ES-I3 (cell line): ENCODE measurements at regions not wholly inside any gene's neighbourhood (a gene's known extent, or its start where the extent isn't known, plus 50 kb on each side); places are given as distances from the start of the nearest gene placed in this dataset.

ENCODE experiments used
- H3K36me3 ChIP-seq: 2 replicates; pipeline ENCODE4 v1.6.1; 2013; ENCODE audit warnings: mild to moderate bottlenecking, low read length, control low read depth, moderate library complexity; ENCODE audit not compliant: insufficient read depth
- H3K4me1 ChIP-seq: 2 replicates; pipeline ENCODE4 v1.6.1; 2013; ENCODE audit warnings: mild to moderate bottlenecking, control low read depth, low read length; ENCODE audit not compliant: insufficient read depth
- H3K9ac ChIP-seq: 2 replicates; pipeline ENCODE4 v1.6.1; 2013; ENCODE audit warnings: low read depth, mild to moderate bottlenecking, low read length, moderate library complexity
- H3K9me3 ChIP-seq: 2 replicates; pipeline ENCODE4 v1.6.1; 2013; ENCODE audit warnings: mild to moderate bottlenecking, low read length, moderate library complexity; ENCODE audit not compliant: control insufficient read depth, insufficient read depth

- H3K36me3 ChIP-seq = no peaks in the 10 kb centered on the region
- no peaks in the 10 kb centered on the region for H3K9me3 ChIP-seq
- no peak overlapping the region for H3K9ac ChIP-seq
- H3K4me1 ChIP-seq = 0 out of 2 replicates have a peak, but pooled peaks cover 2% of the 10 kb centered on the region
Measured at GRCh38 chr10:33573606-33574005, 239.1 kb upstream of the NRP1 start.

- H3K4me1 ChIP-seq = 0 out of 2 replicates have a peak, but pooled peaks cover 2% of the 10 kb centered on the region
Measured at GRCh38 chr10:33571616-33572015, 237.1 kb upstream of the NRP1 start.

DNA sequence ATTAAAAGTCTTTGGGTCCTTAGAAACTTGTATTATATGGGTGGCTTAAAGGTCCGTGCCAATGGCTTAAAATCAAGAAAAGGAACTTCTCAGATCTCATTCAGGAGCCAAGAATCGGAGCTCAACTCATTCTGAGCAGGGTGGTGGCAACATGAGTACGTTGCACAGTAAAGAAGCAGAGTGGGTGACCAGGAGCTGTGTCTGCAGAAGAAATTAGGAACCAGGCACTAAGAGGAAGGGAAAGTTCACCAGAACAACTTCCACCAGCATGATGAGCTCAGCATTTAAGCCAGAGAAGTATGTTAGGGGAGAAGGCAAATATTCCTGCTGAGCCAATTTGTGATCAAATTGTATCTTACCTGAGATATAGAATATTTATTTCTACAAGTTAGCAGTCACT lies 236.0 kb upstream of the NRP1 start:
- H3K4me1 ChIP-seq = peaks cover 9% of the 10 kb centered on the region
- no peaks in the 10 kb centered on the region for H3K9me3 ChIP-seq
- H3K9ac ChIP-seq = no peak overlapping the region
- H3K36me3 ChIP-seq = no peaks in the 10 kb centered on the region

More at GRCh38 chr10:33571616-33572015, 237.1 kb upstream of the NRP1 start:
- Histone ChIP-seq H3K9me3 (no peaks in the 10 kb centered on the region), H3K36me3 (no peaks in the 10 kb centered on the region), H3K9ac (no peak overlapping the region)

- Histone ChIP-seq H3K9ac (no peak overlapping the region), H3K36me3 (no peaks in the 10 kb centered on the region), H3K9me3 (no peaks in the 10 kb centered on the region), H3K4me1 (peaks cover 13% of the 10 kb centered on the region)
Measured at GRCh38 chr10:33569702-33570101, 235.2 kb upstream of the NRP1 start.

- no peak overlapping the region for H3K9ac ChIP-seq
- no peaks in the 10 kb centered on the region for H3K9me3 ChIP-seq
- H3K4me1 ChIP-seq = peaks cover 11% of the 10 kb centered on the region
- H3K36me3 ChIP-seq = no peaks in the 10 kb centered on the region
Measured at GRCh38 chr10:33566426-33566825, 232.0 kb upstream of the NRP1 start.

GRCh38 chr10:33566001-33566400 lies 231.5 kb upstream of the NRP1 start:
- Histone ChIP-seq H3K36me3 (no peaks in the 10 kb centered on the region), H3K9me3 (no peaks in the 10 kb centered on the region), H3K4me1 (peaks cover 11% of the 10 kb centered on the region), H3K9ac (no peak overlapping the region)

DNA sequence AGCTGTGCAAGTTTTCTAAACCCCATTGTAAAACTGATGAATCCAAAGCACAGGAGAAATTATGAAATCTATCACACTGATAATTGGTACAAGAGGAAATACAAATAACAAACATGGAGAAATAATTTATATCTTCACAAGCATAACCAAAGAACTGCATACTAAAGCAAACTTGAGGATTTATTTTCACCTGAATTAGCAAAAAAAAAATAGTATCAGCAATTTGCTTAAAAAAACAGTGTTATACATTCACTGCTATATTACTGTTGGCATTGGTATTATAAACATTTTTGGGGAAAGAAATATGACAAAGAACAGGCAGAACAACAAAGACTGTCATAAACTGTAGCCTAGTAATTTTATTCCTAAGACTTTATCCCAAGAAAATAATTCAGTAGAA lies 230.8 kb upstream of the NRP1 start:
- Histone ChIP-seq H3K36me3 (no peaks in the 10 kb centered on the region), H3K4me1 (peaks cover 11% of the 10 kb centered on the region), H3K9me3 (no peaks in the 10 kb centered on the region), H3K9ac (no peak overlapping the region)

GRCh38 chr10:33559105-33559504 lies 224.6 kb upstream of the NRP1 start:
- Histone ChIP-seq H3K36me3 (no peaks in the 10 kb centered on the region), H3K9me3 (no peaks in the 10 kb centered on the region; the same call in 1 of the 2 replicates), H3K9ac (no peak overlapping the region), H3K4me1 (no peaks in the 10 kb centered on the region; the same call in 1 of the 2 replicates)

- Histone ChIP-seq H3K36me3 (no peaks in the 10 kb centered on the region), H3K9ac (no peak overlapping the region), H3K4me1 (peaks cover 13% of the 10 kb centered on the region), H3K9me3 (no peaks in the 10 kb centered on the region; the same call in 1 of the 2 replicates)
Measured at GRCh38 chr10:33557313-33557712, 222.8 kb upstream of the NRP1 start.

DNA sequence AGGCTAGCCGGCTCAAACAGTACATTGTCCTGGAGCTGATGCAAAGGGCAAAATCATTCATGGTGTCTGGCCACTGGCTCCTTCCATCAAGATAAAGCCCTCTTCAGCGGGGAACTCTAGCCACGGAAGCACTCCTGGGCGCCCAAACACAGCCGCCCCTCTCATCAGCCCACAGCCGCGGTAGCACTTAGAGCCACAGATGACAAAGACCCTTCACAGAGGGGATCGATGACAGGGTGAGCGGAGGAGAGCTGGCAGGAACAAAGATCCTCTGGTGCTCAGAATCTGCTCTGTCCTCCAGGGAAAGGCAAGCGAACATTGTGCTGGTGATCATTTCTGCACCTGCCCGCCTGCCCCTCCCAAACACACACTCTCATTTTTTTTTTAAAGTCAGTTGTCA lies 222.2 kb upstream of the NRP1 start:
- Histone ChIP-seq H3K9ac (no peak overlapping the region), H3K4me1 (peaks cover 13% of the 10 kb centered on the region), H3K9me3 (no peaks in the 10 kb centered on the region; the same call in 1 of the 2 replicates), H3K36me3 (no peaks in the 10 kb centered on the region)

DNA sequence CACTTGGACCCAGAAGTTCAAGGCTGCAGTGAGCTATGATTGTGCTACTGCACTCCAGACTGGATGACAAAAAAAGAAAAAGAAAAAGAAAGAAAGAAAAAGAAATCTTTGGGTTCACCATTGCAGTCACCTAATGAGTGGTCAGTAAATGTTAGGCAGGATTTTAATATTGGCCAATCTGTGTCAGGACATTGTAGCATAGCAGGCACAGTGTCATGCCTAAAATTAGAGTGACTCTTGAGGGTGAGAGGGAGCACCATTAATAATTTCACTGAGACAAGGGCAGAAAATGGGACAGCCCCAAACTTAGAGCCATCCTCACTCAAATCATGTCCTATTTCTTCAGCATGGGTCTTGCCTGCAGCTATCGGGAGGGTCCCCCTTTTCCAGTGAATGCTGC lies 221.6 kb upstream of the NRP1 start:
- Histone ChIP-seq H3K9ac (no peak overlapping the region), H3K36me3 (no peaks in the 10 kb centered on the region), H3K4me1 (peaks cover 13% of the 10 kb centered on the region), H3K9me3 (no peaks in the 10 kb centered on the region; the same call in 1 of the 2 replicates)

DNA sequence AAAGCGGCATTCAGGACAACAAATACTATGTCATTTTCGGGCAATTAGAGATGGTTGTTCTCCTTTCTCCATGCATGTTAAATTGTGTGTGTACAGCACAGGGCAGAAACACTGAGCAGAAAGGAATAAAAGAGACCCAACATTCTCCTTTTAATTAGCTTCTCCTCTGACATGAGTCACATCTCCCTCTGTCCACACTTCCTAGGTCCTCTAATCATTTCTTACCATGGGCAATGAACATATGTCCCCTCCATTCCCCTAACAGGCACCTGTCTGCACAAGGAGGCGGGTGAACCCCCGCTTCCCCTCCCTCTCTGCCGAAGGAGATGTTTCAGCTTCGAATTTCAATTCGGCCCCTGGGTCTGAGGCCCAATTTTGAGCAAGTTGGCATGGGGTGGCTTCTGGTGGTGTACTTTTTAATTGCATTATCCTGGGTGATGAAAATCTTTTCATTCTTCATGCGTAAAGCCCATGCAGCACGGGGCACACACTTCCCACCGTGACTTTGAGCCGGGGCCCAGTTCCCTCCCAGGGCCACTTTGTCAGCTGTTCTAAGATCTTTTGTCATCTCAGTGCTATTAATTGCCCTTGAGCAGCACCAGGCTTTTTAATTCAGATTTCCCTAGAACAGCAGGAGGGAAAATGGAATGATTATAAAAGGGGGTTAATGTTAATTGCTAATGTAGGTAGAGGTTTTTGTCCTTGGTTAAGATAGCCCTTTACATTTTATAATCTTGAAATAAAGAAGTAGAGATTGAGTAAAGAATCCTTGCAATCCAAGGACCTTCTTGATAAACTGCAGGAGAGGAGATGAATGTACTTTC lies 219.5 kb upstream of the NRP1 start:
- no peaks in the 10 kb centered on the region for H3K36me3 ChIP-seq
- peaks cover 13% of the 10 kb centered on the region for H3K4me1 ChIP-seq
- H3K9ac ChIP-seq = no peak overlapping the region
- no peaks in the 10 kb centered on the region for H3K9me3 ChIP-seq

- Histone ChIP-seq H3K36me3 (no peaks in the 10 kb centered on the region), H3K9ac (no peak overlapping the region), H3K4me1 (peaks cover 13% of the 10 kb centered on the region), H3K9me3 (0 out of 2 replicates have a peak, but pooled peaks cover 3% of the 10 kb centered on the region)
Measured at GRCh38 chr10:33552290-33552689, 217.8 kb upstream of the NRP1 start.

DNA sequence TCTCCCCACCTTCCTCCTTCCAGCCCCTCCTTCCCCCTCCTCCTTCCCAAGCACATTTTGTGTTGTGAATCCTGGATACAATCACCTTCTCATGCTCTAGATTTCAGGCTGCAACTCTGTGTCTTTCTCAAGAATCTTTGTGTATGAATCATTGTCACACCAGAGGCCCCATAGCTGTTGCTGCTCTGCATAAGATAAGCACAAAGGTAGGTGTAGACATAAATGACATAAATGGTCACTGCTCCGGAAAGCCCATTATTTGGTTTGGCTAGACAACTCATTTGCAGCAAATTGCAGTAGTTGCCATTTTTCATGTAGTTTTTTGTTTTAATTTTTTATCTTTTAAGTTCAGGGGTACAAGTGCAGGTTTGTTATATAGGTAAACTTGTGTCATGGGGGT lies 216.3 kb upstream of the NRP1 start:
- Histone ChIP-seq H3K9me3 (0 out of 2 replicates have a peak, but pooled peaks cover 3% of the 10 kb centered on the region), H3K4me1 (peaks cover 13% of the 10 kb centered on the region), H3K36me3 (no peaks in the 10 kb centered on the region), H3K9ac (no peak overlapping the region)

- H3K36me3 ChIP-seq = no peaks in the 10 kb centered on the region
- 0 out of 2 replicates have a peak, but pooled peaks cover 3% of the 10 kb centered on the region for H3K9me3 ChIP-seq
- H3K4me1 ChIP-seq = peaks cover 3% of the 10 kb centered on the region; the same call in 1 of the 2 replicates
- H3K9ac ChIP-seq = no peak overlapping the region
Measured at GRCh38 chr10:33547976-33548375, 213.5 kb upstream of the NRP1 start.
